Left lung (tissue), 4 donors: ENCODE measurements at regions not wholly inside any gene's neighbourhood (a gene's known extent, or its start where the extent isn't known, plus 50 kb on each side); places are given as distances from the start of the nearest gene placed in this dataset.

Experiments used
- ATAC-seq: fragments of 200-7000 bp; cut with Tn5 transposase; one replicate; pipeline ENCODE4 v1.9.1; 2020; ENCODE audit warnings: moderate library complexity
- DNase-seq, 4 donors: peaks; one replicate each; pipeline ENCODE4 v3.0.0-alpha.2; 2013 to 2020
- H3K27ac ChIP-seq, 2 donors: fragments of 200-600 bp; sonication (generic) in 1 of 2; one replicate each; pipeline versions ENCODE4 v1.5.0 to v1.8.0; 2020 to 2021
- H3K27me3 ChIP-seq, 2 donors: fragments of 200-600 bp; sonication (generic) in 1 of 2; one replicate each; pipeline versions ENCODE4 v1.5.0 to v1.8.0; 2020 to 2021
- H3K36me3 ChIP-seq, 2 donors: fragments of 200-600 bp; sonication (generic) in 1 of 2; one replicate each; pipeline versions ENCODE4 v1.5.0 to v1.8.0; 2020 to 2021
- H3K4me1 ChIP-seq, 2 donors: fragments of 200-600 bp; one replicate each; pipeline ENCODE4 v1.8.0; 2021
- H3K4me3 ChIP-seq, 2 donors: fragments of 200-600 bp; sonication (generic) in 1 of 2; one replicate each; pipeline versions ENCODE4 v1.5.0 to v1.8.0; 2020 to 2021; ENCODE audit warnings: mild to moderate bottlenecking in 1 of 2
- H3K9me3 ChIP-seq, 2 donors: fragments of 200-600 bp; sonication (generic) in 1 of 2; one replicate each; pipeline versions ENCODE4 v1.5.0 to v1.8.0; 2020 to 2021
- intact Hi-C, 2 donors: fragments of 100-400 bp; cut with DNase I; formaldehyde crosslinking; loops; one replicate each; pipeline versions ENCODE4 v1.11.2 to v1.14.2; 2022
- TF ChIP-seq, protein P1 (sequence below), 2 donors: fragments of 200-600 bp; sonication (generic) in 1 of 2; IDR thresholded peaks; one replicate each; pipeline versions ENCODE4 v1.5.0 to v1.8.0; 2021; ENCODE audit warnings: antibody characterized with exemption in 2 of 2
- donor health status: DM: no; HTN: yes; CAD: no.
- donor health status: DM: no; HTN: no; CAD: no.

DNA sequence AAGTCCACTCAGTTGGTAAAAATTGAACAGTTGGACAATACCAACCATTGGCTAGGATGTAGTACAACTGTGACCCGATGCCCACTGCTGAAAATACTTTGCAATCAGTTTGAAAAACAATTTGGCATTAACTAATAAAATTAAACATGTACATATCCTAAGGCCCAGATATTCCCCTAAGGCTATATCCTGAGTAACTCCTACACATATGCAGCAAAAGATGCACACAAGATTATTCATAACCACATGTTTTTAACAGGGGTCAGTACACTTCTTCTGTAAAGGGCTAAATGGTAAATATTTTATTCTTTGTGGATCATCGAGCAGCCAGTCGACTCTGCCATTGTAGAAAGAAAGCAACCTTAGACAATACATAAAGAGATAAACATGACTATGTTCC lies 116.3 kb downstream of the MEX3B start:
- H3K4me1 ChIP-seq = no peaks in the 10 kb centered on the region
- TF ChIP-seq, protein P1, sequence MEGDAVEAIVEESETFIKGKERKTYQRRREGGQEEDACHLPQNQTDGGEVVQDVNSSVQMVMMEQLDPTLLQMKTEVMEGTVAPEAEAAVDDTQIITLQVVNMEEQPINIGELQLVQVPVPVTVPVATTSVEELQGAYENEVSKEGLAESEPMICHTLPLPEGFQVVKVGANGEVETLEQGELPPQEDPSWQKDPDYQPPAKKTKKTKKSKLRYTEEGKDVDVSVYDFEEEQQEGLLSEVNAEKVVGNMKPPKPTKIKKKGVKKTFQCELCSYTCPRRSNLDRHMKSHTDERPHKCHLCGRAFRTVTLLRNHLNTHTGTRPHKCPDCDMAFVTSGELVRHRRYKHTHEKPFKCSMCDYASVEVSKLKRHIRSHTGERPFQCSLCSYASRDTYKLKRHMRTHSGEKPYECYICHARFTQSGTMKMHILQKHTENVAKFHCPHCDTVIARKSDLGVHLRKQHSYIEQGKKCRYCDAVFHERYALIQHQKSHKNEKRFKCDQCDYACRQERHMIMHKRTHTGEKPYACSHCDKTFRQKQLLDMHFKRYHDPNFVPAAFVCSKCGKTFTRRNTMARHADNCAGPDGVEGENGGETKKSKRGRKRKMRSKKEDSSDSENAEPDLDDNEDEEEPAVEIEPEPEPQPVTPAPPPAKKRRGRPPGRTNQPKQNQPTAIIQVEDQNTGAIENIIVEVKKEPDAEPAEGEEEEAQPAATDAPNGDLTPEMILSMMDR (IDR thresholded peaks at IDR 0.05) = no peak
- no peaks in the 10 kb centered on the region for H3K9me3 ChIP-seq
- no peak overlapping the region for H3K27ac ChIP-seq
- DNase-seq (no peak), ATAC-seq (no peak)
- no peak overlapping the region for H3K4me3 ChIP-seq
- no peaks in the 10 kb centered on the region for H3K27me3 ChIP-seq
- no peaks in the 10 kb centered on the region for H3K36me3 ChIP-seq
- intact Hi-C loops = no loop called here

DNA sequence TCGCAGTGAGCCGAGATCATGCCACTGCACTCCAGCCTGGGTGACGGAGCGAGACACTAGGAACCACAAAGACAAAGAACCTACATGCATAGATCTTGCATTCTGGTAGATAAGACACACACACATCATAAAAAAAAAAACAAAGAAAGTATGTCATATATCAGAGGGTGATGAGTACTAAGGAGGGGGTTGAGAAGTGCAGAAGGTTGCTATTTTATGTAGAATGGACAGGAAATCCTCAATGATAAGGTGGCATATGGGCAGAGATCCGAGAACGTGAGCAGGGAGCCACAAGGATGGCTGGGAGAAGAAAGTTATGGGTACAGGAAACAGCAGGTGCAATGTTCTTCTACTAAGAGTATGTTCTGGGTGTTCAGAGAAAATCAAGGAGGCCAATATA lies 118.8 kb downstream of the MEX3B start:
- intact Hi-C loops = no loop called here
- Histone ChIP-seq H3K36me3 (no peaks in the 10 kb centered on the region), H3K4me3 (no peak overlapping the region), H3K4me1 (no peaks in the 10 kb centered on the region), H3K27ac (no peak overlapping the region), H3K9me3 (peaks cover 0 to 5% of the 10 kb centered on the region in 2 donors), H3K27me3 (no peaks in the 10 kb centered on the region)
- DNase-seq (no peak), ATAC-seq (no peak)
- TF ChIP-seq, protein P1 (IDR thresholded peaks at IDR 0.05) = no peak

- Histone ChIP-seq H3K27ac (no peak overlapping the region), H3K9me3 (peaks cover 0 to 20% of the 10 kb centered on the region in 2 donors), H3K36me3 (no peaks in the 10 kb centered on the region), H3K27me3 (no peaks in the 10 kb centered on the region), H3K4me1 (no peaks in the 10 kb centered on the region), H3K4me3 (no peak overlapping the region)
- intact Hi-C loops = no loop called here
- TF ChIP-seq, protein P1 (IDR thresholded peaks at IDR 0.05) = no peak
- DNase-seq (no peak), ATAC-seq (no peak)
Observed at GRCh38 chr15:81924729-81925128, 121.1 kb downstream of the MEX3B start.

- Histone ChIP-seq H3K36me3 (no peaks in the 10 kb centered on the region), H3K27ac (no peak overlapping the region), H3K27me3 (no peaks in the 10 kb centered on the region), H3K4me3 (no peak overlapping the region), H3K4me1 (no peaks in the 10 kb centered on the region), H3K9me3 (peaks cover 0 to 29% of the 10 kb centered on the region in 2 donors)
- DNase-seq = peak in 1 of 4 donors; percentile 9
- ATAC-seq = no peak
- TF ChIP-seq, protein P1 (IDR thresholded peaks at IDR 0.05) = no peak
- intact Hi-C loops = no loop called here
Observed at GRCh38 chr15:81923561-81924350, 122.1 kb downstream of the MEX3B start.

DNA sequence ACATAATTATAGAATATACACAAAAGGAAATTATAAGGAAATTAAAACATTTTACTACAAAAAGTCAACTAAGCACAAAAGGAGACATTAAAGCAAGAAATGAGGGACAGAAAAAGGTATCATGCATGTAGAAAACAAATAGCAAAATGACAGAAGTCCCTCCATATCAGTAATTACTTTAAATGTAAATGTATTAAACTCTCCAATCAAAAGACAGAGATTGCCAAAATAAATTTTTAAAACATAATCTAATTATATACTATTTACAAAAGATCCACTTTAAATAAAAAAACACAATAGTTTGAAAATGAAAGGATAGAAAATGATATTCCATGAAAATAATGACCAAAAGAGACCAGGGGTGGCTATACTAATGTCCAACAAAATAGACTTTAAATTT lies 123.7 kb downstream of the MEX3B start:
- DNase-seq = no peak

More for the DNA sequence above, 123.7 kb downstream of the MEX3B start:
- Histone ChIP-seq H3K27ac (no peak overlapping the region), H3K4me3 (no peak overlapping the region), H3K9me3 (peaks cover 0 to 45% of the 10 kb centered on the region in 2 donors), H3K4me1 (no peaks in the 10 kb centered on the region), H3K36me3 (no peaks in the 10 kb centered on the region), H3K27me3 (no peaks in the 10 kb centered on the region)
- intact Hi-C loops = no loop called here
- TF ChIP-seq, protein P1 (IDR thresholded peaks at IDR 0.05) = no peak
- no peak for ATAC-seq
